Spleen (tissue), 11 donors: ENCODE measurements at regions not wholly inside any gene's neighbourhood (a gene's known extent, or its start where the extent isn't known, plus 50 kb on each side); places are given as distances from the start of the nearest gene placed in this dataset.

Experiments used
- DNase-seq: peaks from one replicate; pipeline ENCODE4 v3.0.0-alpha.2; 2020
- H3K27ac ChIP-seq, 8 donors: fragments of 200-600 bp; sonication (generic) in 7 of 8; 1 replicate in 4 of 8; 2 replicates in 4 of 8; pipeline versions ENCODE4 v1.5.0 to v1.8.0; 2016 to 2021; ENCODE audit warnings: inconsistent platforms in 4 of 8, mild to moderate bottlenecking in 4 of 8, moderate library complexity in 1 of 8
- H3K27me3 ChIP-seq, 7 donors: fragments of 200-600 bp; sonication (generic) in 6 of 7; replicated peaks in 1 of 7; 1 replicate in 4 of 7; 2 replicates in 3 of 7; pipeline versions ENCODE4 v1.5.0 to v1.8.0; 2016 to 2021; ENCODE audit warnings: inconsistent platforms in 3 of 7, mild to moderate bottlenecking in 1 of 7
- H3K36me3 ChIP-seq, 6 donors: fragments of 200-600 bp; sonication (generic) in 5 of 6; 1 replicate in 4 of 6; 2 replicates in 2 of 6; pipeline versions ENCODE4 v1.5.0 to v1.8.0; 2016 to 2021; ENCODE audit warnings: inconsistent platforms in 2 of 6
- H3K4me1 ChIP-seq, 6 donors: fragments of 200-600 bp; sonication (generic) in 5 of 6; 1 replicate in 3 of 6; 2 replicates in 3 of 6; pipeline versions ENCODE4 v1.5.0 to v1.8.0; 2016 to 2021; ENCODE audit warnings: inconsistent platforms in 3 of 6
- H3K4me3 ChIP-seq, 8 donors: fragments of 200-600 bp; sonication (generic) in 7 of 8; 1 replicate in 4 of 8; 2 replicates in 4 of 8; pipeline versions ENCODE4 v1.5.0 to v1.8.0; 2016 to 2021; ENCODE audit warnings: inconsistent platforms in 4 of 8, mild to moderate bottlenecking in 4 of 8, moderate library complexity in 2 of 8
- H3K9me3 ChIP-seq, 8 donors: fragments of 200-600 bp; sonication (generic) in 7 of 8; 1 replicate in 4 of 8; 2 replicates in 4 of 8; pipeline versions ENCODE4 v1.5.0 to v1.8.0; 2016 to 2021; ENCODE audit warnings: inconsistent platforms in 4 of 8
- POLR2A ChIP-seq, 3 donors: fragments of 450-650 bp; IDR thresholded peaks; one replicate each; pipeline ENCODE4 v1.5.1; 2017; ENCODE audit warnings: antibody characterized with exemption in 3 of 3, mild to moderate bottlenecking in 1 of 3
- POLR2AphosphoS5 ChIP-seq, 3 donors: sonication (generic); formaldehyde crosslinking; IDR thresholded peaks; one replicate each; pipeline ENCODE4 v1.5.1; 2017; ENCODE audit warnings: antibody characterized with exemption in 3 of 3
- WGBS, 5 donors: extraction: QIAGEN DNeasy Blood & Tissue Kit in 3 of 5; methylation state at CpG; one replicate each; pipeline versions ENCODE4 v1.1.5 to v1.1.7; 2013 to 2018; 5-methylcytosine and 5-hydroxymethylcytosine counted together
- intact Hi-C: fragments of 100-400 bp; cut with DNase I; formaldehyde crosslinking; loops from one replicate; pipeline ENCODE4 v1.15.0; 2023; ENCODE audit warnings: low total_unique reads
- TF ChIP-seq, protein P1 (sequence below), 11 experiments: fragments of 200-600 bp in 7 of 11; fragments of 450-650 bp in 4 of 11; sonication (generic) in 4 of 11; IDR thresholded peaks in 8 of 11; conservative IDR thresholded peaks in 3 of 11; 1 replicate in 7 of 11; 2 replicates in 4 of 11; pipeline versions ENCODE4 v1.4.0 to v1.8.0; 2016 to 2021; ENCODE audit warnings: antibody characterized with exemption in 11 of 11, inconsistent platforms in 4 of 11, mild to moderate bottlenecking in 1 of 11
- donor health status: healthy with polysubstance abuse.
- donor health status: DM: no; HTN: no; CAD: no; lungs with moderate emphysema.
- donor health status: DM: no; HTN: no; CAD: no.
- donor health status: Bipolar disorder and iron deficiency.
- donor health status: healthy.
- donor health status: DM: no; HTN: no; CAD: no.
- donor health status: DM: yes; HTN: yes; CAD: no.

GRCh38 chr2:175737722-175738361 lies 264.2 kb downstream of the LNPK start:
- H3K4me3 ChIP-seq, result no peak overlapping the region
- no peaks in the 10 kb centered on the region for H3K4me1 ChIP-seq
- intact Hi-C loops, result no loop called here
- WGBS, 5 donors, result 52 to 68% (median 65%) methylated on average over 3 of the region's 3 CpGs
- H3K27me3 ChIP-seq, result peaks cover 0 to 3% (median 0%) of the 10 kb centered on the region in 7 donors
- TF ChIP-seq POLR2A (IDR thresholded peaks at IDR 0.05) (no peak), POLR2AphosphoS5 (IDR thresholded peaks at IDR 0.05) (no peak)
- TF ChIP-seq, protein P1, sequence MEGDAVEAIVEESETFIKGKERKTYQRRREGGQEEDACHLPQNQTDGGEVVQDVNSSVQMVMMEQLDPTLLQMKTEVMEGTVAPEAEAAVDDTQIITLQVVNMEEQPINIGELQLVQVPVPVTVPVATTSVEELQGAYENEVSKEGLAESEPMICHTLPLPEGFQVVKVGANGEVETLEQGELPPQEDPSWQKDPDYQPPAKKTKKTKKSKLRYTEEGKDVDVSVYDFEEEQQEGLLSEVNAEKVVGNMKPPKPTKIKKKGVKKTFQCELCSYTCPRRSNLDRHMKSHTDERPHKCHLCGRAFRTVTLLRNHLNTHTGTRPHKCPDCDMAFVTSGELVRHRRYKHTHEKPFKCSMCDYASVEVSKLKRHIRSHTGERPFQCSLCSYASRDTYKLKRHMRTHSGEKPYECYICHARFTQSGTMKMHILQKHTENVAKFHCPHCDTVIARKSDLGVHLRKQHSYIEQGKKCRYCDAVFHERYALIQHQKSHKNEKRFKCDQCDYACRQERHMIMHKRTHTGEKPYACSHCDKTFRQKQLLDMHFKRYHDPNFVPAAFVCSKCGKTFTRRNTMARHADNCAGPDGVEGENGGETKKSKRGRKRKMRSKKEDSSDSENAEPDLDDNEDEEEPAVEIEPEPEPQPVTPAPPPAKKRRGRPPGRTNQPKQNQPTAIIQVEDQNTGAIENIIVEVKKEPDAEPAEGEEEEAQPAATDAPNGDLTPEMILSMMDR (IDR thresholded peaks at IDR 0.05 in 8 of 11, conservative IDR thresholded peaks at IDR 0.05 in 3 of 11), result no peak
- no peaks in the 10 kb centered on the region for H3K36me3 ChIP-seq
- H3K9me3 ChIP-seq, result no peaks in the 10 kb centered on the region
- H3K27ac ChIP-seq, result no peak overlapping the region
- no peak for DNase-seq

DNA sequence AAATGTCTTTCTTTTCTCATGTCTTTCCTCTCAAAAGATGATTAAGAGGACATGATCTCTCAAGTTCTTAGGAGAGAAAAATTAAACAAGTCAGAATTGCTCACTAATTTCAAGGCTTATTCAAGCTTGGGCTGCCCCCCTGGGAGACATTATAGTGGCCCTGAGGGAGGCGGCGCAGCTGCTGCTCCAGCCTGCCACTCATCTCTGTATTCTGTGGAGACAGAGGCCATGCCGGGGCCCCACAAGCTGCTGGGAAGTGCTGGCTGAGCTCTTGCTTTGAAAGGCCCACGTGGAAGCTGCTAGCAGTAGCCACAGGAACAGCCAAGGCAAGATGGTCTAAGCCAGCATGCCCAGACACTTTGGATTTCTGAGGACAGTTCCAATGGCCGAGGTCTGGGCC lies 267.4 kb downstream of the LNPK start:
- Histone ChIP-seq H3K27me3 (peaks cover 0 to 3% (median 0%) of the 10 kb centered on the region in 7 donors), H3K36me3 (no peaks in the 10 kb centered on the region), H3K4me3 (no peak overlapping the region), H3K27ac (no peak overlapping the region), H3K4me1 (no peaks in the 10 kb centered on the region), H3K9me3 (peaks cover 0 to 8% (median 0%) of the 10 kb centered on the region in 8 donors)
- no peak for DNase-seq
- TF ChIP-seq POLR2AphosphoS5 (IDR thresholded peaks at IDR 0.05), result no peak
- no peak for TF ChIP-seq POLR2A (IDR thresholded peaks at IDR 0.05)
- TF ChIP-seq, protein P1 (IDR thresholded peaks at IDR 0.05 in 8 of 11, conservative IDR thresholded peaks at IDR 0.05 in 3 of 11), result no peak
- intact Hi-C loops, result no loop called here
- WGBS, 5 donors, result 60 to 89% (median 72%) methylated on average over 4 to 5 of the region's 5 CpGs

DNA sequence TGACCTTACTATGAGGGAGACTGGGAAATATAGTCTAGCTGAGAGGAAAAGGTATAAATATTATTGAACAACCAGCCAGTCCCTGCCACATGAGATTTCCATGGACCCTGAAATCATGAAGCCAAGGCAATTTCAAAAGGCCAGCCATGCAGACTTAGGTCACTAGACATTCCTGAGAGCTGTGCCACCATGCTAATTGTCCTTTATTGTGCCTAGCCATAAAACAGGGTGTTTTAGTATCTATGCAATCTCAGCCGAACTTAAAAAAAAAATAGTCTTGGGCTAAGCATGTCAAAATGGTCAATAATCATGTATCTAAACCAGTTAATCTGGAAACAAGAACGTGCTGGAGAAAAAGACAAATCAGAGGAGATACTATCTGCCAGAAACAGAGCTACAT lies 269.5 kb downstream of the LNPK start:
- 58 to 82% (median 74%) methylated on average over 2 of the region's 2 CpGs for WGBS, 5 donors
- intact Hi-C loops, result no loop called here
- TF ChIP-seq, protein P1 (IDR thresholded peaks at IDR 0.05 in 8 of 11, conservative IDR thresholded peaks at IDR 0.05 in 3 of 11), result no peak
- TF ChIP-seq POLR2A (IDR thresholded peaks at IDR 0.05) (no peak), POLR2AphosphoS5 (IDR thresholded peaks at IDR 0.05) (no peak)

GRCh38 chr2:175730050-175730449 lies 272.0 kb downstream of the LNPK start:
- Histone ChIP-seq H3K27ac (no peak overlapping the region), H3K4me3 (no peak overlapping the region), H3K9me3 (peaks cover 0 to 8% (median 0%) of the 10 kb centered on the region in 8 donors), H3K4me1 (no peaks in the 10 kb centered on the region), H3K36me3 (no peaks in the 10 kb centered on the region), H3K27me3 (peaks cover 0 to 3% (median 0%) of the 10 kb centered on the region in 7 donors)
- 43 to 69% (median 61%) methylated on average over 4 of the region's 4 CpGs for WGBS, 5 donors
- TF ChIP-seq POLR2A (IDR thresholded peaks at IDR 0.05) (no peak), POLR2AphosphoS5 (IDR thresholded peaks at IDR 0.05) (no peak)
- TF ChIP-seq, protein P1 (IDR thresholded peaks at IDR 0.05 in 8 of 11, conservative IDR thresholded peaks at IDR 0.05 in 3 of 11), result no peak
- no peak for DNase-seq
- intact Hi-C loops, result no loop called here

More for the DNA sequence above, 269.5 kb downstream of the LNPK start:
- H3K4me3 ChIP-seq, result no peak overlapping the region
- no peak for DNase-seq
- H3K27ac ChIP-seq, result no peak overlapping the region
- no peaks in the 10 kb centered on the region for H3K36me3 ChIP-seq
- H3K9me3 ChIP-seq, result peaks cover 0 to 8% (median 0%) of the 10 kb centered on the region in 8 donors
- H3K4me1 ChIP-seq, result no peaks in the 10 kb centered on the region
- H3K27me3 ChIP-seq, result peaks cover 0 to 3% (median 0%) of the 10 kb centered on the region in 7 donors
